Stimulated activated CD8-positive, alpha-beta memory T cell treated with anti-CD3 and anti-CD28 coated beads, Interleukin-15, amount 100 ng/mL, for 24 hours (primary cell): ENCODE measurements at regions not wholly inside any gene's neighbourhood (a gene's known extent, or its start where the extent isn't known, plus 50 kb on each side); places are given as distances from the start of the nearest gene placed in this dataset.
"Not testable (repeated sequence)": the region's sequence is repeated elsewhere in the genome, so short reads cannot be mapped to it uniquely, and the experiment has no call there.

Experiments
- DNase-seq: peaks from one replicate; pipeline ENCODE4 v3.0.0-alpha.2; 2020; ENCODE audit warnings: low read depth

DNA sequence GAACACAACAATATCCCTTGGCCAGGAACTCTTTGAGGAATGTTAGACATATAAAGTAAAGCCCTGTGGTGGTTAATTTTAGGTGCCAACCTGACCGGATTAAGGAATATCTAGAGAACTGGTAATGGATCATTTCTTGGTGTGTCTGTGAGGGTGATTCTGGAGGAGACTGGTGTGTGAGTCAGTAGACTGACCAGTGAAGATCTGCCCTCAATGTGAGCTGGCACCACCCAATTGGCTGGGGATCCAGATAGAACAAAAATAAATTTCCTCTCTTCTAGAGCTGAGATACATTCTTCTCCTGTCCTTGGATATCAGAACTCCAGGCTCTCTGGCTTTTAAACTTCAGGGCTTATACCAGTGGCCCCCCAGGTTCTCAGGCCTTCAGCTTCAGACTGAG is 56.2 kb upstream of the TNPO1 start:
- no peak for DNase-seq

DNA sequence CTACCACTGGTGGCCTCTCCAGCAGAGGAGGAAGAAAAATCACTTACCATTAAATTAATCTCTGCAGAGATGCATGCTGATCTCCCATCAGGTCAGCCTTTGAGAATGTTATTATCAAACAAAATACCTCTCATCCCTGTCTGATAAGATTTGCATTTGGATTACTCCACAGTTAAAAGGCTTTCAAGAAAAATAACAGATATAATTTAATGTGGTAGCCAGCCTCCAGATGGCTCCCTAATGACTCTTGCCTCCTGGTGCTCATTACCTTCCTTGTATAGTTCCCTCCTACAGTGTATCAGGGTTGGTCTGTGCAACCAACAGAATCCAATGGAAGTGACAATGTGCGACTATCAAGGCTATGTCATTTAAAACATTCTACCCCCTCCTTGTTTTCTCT is 63.6 kb upstream of the TNPO1 start:
- no peak for DNase-seq

DNA sequence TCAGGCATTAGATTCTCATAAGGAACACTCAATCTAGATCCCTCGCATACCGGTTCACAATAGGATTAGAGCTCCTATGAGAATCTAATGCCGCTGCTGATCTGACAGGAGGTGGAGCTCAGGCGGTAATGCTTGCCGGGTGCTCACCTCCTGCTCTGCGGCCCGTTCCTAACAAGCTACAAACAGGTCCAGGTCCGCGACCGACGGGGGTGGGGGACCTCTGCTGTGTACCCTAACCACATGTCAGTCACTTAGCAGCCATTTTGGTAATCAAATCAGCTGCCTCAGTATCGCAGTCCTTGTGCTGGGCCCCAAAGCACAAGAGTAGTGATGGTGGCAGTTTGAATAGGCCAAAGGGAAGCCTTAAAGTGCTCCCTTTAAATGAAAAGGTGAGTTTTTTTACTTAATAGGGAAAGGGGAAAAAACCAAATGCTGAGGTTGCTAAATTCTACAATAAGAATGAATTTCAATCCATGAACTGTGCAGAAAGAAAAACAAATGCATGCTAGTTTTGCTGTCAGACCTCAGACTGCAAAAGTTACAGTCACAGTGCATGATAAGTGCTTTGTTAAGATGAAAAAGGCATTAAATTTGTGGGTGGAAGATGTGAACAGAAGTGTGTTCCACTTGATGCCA is 67.0 kb upstream of the TNPO1 start:
- DNase-seq, result no peak

DNA sequence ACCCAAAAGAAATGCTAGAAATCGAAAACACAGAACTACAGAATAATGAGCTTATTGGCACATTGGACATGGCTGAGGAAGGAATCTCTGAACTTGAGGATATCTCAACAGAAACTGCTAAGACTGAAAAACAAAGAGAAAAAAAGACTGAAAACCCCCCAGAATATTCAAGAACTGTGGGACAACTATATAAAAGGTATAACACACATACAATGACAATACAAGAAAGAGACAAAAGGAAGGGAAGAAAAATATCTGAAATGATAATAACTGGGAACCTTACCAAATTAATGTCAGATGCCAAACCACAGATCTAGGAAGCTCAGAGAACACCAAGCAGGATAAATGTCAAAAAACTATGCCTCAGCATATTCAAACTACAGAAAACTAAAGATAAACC is 68.6 kb upstream of the TNPO1 start:
- DNase-seq, result no peak

DNA sequence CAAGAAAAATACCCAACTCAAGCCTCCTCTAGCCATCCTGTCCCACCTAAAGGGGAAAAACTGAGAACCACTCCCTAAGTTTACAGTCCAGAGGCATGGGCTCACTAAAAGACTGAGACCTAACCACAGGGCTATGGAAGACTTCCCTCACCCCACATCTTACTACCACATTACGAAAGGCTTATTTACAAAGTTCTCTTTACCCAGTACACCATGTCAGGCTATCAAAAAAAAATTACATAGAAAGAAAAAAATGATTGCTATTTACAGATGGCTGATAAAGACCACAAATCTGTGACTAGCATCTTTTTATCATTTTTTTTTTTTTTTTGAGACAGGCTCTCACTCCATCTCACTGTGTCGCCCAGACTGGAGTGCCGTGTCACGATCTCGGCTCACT is 69.7 kb upstream of the TNPO1 start:
- DNase-seq, result no peak

DNA sequence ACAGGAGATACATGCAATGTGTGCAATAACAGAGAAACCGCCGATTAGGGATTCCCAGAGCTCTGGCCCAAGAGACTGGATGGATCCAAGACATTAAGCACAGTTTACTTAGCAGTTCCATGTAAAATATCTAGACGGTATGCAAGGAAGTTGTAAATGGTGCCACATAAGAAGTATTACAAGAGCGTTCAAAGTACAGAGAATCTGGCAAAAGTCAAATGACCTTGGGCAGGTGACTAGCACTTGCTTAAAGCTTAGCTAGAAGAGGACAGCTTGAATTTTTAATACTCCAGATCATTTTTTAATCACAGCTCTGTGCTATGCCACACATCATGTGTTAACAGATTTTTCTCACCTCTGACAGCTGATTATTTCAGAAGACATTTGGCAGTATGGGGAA is 72.3 kb upstream of the TNPO1 start:
- DNase-seq, result no peak

DNA sequence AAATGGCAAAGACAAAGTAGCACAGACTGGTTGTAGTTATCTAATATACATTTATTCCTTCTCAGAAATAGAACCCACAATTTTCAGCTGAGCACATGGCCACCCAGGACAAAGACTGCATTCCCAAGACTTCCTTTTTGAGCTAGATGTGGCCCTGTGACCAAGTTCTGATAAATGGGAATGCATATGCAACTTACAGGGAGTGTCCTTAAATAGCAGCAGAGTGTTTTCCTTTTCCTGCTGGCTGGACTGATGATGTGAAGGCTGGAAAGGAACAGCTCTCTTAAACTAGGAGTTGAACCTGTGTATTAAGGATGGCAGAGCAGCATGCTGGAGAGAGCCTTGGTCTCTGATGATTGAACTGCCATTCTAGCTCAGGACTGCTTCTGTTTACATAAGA is 74.7 kb upstream of the TNPO1 start:
- DNase-seq, result no peak

DNA sequence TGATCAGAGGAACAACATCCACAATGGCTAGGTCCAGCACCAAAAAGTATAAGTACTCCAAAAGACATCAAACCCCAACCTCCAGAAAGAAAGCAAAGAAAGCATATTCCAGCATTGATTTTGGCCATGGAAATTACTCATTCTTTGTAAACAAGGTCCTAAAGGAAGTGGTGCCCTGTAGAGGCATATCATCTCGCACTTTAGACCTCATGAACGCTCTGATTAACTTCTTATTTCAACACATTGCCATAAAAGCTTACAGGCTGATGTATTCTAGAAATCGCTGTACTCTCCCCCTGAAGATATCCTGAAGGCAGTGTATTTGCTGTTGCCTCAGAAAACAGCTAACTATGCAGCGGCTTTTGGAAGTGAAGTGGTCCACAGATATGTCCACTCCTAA is 82.7 kb upstream of the TNPO1 start:
- DNase-seq, result no peak

DNA sequence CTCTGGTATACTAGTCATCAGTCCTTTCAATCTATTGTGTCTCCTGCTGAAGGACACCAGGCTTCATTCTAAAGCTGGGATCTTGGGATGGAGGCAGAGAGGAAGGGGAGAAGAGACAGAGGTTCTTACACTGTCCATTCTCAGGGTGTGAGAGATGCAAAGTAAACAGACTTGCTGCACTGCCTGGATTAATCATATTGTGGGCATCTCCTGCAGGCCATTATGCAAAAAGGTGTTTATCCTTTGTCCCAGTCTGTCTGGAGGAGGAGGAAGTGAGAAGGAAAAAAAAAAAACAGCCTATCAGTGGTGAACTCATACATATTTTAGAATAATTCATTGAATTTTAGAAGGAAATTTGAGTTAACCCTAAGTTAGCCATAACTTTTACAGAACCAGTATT is 92.9 kb upstream of the TNPO1 start:
- DNase-seq, result no peak

DNA sequence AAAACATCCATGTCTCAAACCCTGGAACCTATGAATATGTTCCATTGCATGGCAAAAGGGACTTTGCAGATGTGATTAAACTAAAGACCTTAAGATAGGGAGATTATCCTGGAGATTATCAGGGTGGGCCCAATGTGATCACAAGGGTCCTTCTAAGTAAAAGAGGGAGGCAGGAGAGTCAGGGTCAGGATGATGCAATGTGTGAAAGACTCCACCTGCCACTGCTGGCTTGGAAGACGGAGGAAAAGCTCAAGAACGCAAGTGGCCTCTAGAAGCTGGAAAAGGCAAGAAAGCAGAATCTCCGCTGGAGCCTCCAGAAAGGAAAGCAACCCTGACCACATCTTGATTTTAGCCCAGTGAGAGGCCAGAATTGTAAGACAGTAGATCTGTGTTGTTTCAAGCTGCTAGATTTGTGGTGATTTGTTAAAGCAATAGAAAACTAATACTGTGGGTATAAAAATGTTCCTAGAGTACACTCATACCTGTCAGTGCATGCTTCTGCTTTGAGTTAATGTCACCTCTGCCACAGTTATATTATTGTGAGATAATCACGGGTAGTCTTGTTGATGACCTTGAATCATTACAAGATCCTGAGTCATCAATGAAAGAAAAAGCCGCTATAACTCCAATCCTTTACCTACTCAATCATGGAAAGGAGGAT is 93.5 kb upstream of the TNPO1 start:
- no peak for DNase-seq

DNA sequence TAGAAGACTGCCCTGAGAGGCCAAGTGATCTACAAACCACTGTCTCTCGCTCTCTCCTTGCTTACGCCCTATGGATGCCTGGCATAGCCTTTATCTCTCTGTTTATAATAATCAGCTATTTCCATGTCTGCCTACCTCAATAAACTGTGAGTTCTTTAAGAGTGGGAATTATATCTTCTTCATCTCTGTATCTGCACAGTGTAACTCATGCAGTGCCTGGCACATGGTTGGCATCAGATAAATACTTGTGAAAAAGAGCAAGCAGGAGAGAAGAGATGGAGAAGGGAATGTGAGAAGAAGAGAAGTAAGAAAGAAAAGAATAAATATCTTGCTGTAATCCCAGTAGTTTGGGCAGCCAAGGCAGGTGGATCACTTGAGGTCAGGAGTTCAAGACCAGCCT is 94.6 kb upstream of the TNPO1 start:
- no peak for DNase-seq

DNA sequence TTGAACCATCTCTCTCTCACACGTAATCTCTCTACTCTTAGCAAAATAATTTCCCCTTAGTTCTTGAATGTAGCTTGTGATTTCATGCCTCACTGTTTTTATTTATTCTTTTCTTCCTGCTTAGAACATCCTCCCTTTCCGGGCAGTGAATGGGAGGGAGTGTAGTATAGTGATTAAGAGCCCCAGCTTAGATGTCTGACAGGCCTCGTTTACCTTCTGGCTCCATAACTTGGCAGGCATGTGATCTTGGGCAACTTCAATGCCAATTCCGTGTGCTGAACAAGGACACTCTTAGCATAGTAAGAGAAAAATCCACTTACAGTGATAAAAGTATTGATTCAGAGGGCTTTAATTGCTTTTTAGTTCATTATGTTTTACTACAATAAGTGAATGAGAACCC is 96.3 kb upstream of the TNPO1 start:
- no peak for DNase-seq

DNA sequence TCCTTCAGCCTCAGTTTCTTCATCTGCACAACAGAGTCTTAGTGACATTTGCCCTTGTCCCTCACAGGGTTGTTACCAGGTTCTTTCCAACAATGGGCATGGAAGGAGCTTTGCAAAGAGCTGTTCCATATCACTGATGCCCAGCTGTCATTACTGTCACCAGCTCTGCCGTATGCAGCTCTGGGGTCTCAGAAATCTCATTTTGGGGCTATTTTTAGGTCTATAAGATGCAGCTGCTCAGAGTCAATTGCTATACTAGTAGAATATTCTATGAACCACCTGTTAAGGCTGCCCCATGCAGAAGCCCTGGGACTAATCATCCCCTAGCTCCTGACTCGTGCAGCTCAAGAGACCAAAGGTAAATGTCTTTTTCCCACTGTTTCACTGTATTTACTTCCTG is 105.1 kb upstream of the TNPO1 start:
- no peak for DNase-seq

DNA sequence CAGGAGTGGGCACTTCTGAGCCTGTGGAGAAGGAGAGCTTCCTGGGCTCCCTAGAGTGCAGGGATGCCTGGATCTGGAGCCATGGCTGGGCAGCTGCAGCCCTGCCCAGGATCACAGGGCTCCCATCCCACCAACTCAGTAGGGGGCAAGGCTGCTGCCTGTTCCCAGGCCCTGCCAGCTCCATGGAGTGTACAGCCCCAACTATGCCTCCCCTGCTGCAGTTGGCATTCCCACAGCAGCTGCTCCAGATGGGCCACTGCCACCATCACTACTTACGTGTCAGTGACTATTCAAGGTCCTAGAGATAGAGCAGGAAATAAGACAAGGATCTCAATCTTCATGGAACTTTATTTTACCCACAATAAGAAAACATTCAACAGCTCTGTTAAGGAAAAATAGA is 107.1 kb upstream of the TNPO1 start:
- DNase-seq, result no peak

DNA sequence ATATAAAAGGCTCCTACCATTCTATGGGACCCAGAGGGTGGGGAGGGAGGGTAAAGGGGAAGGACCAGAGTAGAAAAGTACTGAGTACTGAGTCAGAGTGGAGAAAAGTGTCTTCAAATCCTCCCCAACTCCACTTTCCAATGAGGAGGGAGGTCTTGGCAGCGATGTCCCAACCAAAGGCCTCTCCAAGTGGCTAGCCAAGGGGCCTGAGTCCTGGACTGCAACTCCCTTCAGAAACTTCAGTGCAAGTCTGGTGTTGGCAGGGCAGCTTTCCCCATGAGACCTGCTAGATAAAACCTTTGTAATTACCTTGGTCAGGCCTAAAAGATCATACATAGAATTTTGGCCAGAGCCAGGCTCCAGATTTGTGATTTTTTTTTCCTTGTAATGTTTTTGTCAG is 111.3 kb upstream of the TNPO1 start:
- DNase-seq, result no peak

DNA sequence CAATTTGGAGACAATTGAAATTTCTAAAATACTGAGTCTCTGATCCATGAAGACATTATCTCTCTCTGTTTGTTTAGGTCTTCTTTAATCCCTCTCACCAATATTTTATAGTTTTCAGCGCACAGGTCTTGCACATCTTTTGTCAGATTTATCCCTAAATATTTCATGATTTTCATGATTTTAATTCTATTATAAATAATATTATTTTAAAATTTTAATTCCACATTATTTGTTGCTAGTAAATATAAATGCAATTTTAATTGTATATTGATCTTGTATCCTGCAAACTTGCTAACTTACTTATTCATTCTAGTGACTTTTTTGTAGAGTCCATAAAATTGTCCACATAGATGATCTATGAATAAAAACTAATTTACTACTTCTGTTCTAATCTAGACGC is 112.6 kb upstream of the TNPO1 start:
- no peak for DNase-seq

DNA sequence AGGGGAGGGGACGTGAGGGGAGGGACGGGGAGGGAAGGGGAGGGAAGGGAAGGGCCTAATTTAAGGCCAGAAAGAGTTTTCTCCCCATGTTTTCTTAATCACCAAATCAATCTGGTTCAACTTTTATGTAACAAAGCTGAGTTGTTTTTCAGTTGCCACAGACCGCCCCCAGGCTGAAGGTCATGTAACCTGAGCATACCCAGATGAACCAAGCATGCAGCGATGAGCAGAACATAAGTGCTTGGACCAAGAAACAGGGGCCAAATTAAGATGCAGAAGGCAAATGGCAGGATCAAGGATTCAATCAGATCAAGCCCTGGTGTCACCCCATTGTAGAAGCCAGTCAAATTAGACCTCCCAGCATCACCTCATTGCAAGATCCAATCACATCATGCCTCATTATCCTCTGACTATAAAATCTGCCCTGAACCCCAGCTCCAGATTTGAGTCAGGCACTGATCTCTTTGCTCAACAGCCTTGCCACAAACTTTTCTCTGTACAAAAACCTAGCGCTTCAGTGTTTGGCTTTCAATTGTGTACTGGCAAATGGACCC is 113.5 kb upstream of the TNPO1 start:
- no peak for DNase-seq

DNA sequence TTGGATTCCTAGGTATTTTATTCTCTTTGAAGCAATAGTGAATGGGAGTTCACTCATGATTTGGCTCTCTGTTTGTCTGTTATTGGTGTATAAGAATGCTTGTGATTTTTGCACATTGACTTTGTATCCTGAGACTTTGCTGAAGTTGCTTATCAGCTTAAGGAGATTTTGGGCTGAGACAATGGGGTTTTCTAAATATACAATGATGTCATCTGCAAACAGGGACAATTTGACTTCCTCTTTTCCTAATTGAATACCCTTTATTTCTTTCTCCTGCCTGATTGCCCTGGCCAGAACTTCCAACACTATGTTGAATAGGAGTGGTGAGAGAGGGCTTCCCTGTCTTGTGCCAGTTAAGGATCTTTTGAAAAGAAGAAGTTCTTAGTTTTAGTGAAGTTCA is 114.4 kb upstream of the TNPO1 start:
- DNase-seq, result not testable (repeated sequence)

DNA sequence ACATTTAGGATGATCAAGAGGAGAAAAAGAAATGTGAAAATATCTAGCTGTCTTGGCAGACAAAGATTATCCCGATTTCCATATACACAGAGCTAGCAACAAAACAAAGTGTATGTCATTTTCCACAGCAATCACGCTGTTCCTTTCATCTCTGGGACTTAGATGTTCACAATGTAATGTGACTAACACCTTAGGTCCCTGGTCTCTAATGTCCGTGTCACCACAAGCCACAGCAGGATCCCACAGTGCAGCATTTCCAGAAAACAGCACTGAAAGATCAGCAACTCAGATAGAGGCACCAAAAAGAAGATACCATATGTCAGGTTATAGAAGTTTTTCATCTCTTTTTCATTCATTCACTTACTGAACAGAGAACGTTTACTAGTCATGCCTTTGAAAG is 118.0 kb upstream of the TNPO1 start:
- no peak for DNase-seq

DNA sequence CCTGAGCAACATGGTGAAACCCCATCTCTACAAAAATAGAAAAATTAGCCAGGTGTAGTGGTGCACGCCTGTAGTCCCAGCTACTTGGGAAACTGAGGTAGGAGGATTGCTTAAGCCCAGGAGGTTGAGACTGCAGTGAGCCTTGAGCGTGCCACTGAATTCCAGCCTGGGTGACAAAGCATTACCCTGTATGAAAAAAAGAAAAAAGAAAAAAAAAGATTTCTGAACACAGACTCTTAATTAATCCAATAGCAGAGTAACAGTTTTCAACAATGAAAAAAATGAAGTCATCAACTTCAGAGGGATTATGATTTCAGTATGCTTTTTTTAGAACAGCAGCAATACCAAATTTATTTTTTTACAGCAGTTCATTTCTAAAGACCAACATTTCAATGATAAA is 118.8 kb upstream of the TNPO1 start:
- no peak for DNase-seq

DNA sequence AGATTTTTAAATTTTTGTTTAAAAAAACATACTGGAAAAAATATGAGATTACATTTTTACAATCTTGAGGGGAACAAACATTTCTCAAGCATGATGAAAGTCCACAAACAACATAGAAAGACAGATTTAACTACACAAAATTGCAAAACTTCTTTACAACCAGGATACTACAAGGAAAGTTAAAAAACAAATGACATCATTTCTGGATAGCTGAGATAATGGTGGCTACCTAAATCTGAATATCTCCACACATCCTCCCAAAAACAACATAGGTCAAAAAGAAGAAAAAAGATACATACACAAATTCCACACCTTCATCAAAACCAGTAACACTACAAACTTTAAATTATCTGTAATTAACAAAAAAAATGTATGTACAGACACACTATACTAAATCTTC is 120.8 kb upstream of the TNPO1 start:
- no peak for DNase-seq

DNA sequence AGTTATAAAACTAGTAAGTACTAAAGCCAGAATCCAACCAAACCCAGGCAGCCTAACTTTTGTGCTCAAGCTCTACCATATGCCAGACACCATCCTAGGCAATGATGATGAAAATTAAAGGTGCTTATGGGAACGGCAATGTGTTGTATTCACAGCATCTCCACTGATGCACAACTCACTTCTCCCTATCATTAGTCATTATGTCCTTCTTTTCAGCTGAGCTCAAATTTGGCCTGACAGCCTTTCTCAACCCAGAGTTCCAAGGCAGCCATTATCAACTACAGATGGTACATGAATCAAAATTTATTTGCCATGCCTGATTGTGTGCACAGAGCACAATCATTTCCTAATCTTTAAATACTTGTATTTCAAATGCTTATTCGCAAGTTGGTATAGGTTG is 121.6 kb upstream of the TNPO1 start:
- DNase-seq, result no peak

DNA sequence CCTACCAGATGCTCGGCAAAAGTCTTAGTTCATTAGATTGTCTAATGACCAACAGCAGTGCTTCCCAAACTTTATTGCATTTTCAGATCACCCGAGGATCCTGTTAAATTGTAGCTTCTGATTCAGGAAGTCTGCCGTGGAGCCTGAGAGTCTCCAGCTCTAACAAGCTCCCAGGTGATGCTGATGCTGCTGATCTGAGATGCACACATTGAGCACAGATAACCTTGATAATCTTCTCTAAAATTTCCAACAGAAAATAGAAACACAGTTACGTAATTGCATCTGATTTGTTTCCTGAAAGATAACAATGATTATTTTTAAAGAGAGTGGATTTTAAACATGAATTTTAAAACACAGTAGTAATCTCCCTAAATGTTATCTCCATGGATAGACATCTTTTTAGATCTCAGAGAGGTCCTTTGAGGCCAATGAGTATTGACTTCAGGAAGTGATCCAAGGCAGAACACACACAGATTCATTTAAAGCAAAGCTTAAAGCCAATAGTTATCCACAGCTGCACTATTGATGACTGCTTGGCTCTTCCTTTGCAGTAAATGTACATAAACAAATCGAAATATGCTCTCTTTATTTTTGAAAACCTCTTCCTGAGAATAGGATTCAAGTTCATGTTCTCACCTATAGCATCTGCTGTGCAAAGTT is 122.8 kb upstream of the TNPO1 start:
- no peak for DNase-seq
